Duodenal mucosa (tissue), 2 donors: ENCODE measurements at regions not wholly inside any gene's neighbourhood (a gene's known extent, or its start where the extent isn't known, plus 50 kb on each side); places are given as distances from the start of the nearest gene placed in this dataset.
"Not testable (repeated sequence)": the region's sequence is repeated elsewhere in the genome, so short reads cannot be mapped to it uniquely, and the experiment has no call there.

Experiments
- H3K27ac ChIP-seq: one replicate; pipeline ENCODE4 v1.7.0; 2013; ENCODE audit warnings: low read depth, low read length
- H3K27me3 ChIP-seq, 2 donors: one replicate each; pipeline ENCODE4 v1.7.0; 2013; ENCODE audit warnings: low read length in 2 of 2, control low read depth in 1 of 2; ENCODE audit not compliant: insufficient read depth in 2 of 2, control insufficient read depth in 1 of 2
- H3K36me3 ChIP-seq, 2 donors: one replicate each; pipeline ENCODE4 v1.7.0; 2013; ENCODE audit warnings: low read length in 2 of 2, control low read depth in 1 of 2; ENCODE audit not compliant: insufficient read depth in 2 of 2, control insufficient read depth in 1 of 2
- H3K4me1 ChIP-seq, 2 donors: one replicate each; pipeline ENCODE4 v1.7.0; 2013; ENCODE audit warnings: low read length in 2 of 2, control low read depth in 1 of 2; ENCODE audit not compliant: insufficient read depth in 2 of 2, control insufficient read depth in 1 of 2
- H3K4me3 ChIP-seq, 2 donors: one replicate each; pipeline ENCODE4 v1.7.0; 2013; ENCODE audit warnings: low read length in 2 of 2, low read depth in 1 of 2
- H3K9ac ChIP-seq, 2 donors: one replicate each; pipeline ENCODE4 v1.7.0; 2013; ENCODE audit warnings: low read length in 2 of 2, low read depth in 1 of 2
- H3K9me3 ChIP-seq, 2 donors: one replicate each; pipeline ENCODE4 v1.7.0; 2013; ENCODE audit warnings: low read length in 2 of 2, control low read depth in 1 of 2; ENCODE audit not compliant: control insufficient read depth in 1 of 2

GRCh38 chr5:104353371-104353770 lies 790.8 kb upstream of the NUDT12 start:
- Histone ChIP-seq H3K27me3 (no peaks in the 10 kb centered on the region), H3K36me3 (no peaks in the 10 kb centered on the region), H3K27ac (no peak overlapping the region)

GRCh38 chr5:104352954-104353353 lies 790.4 kb upstream of the NUDT12 start:
- H3K36me3 ChIP-seq = no peaks in the 10 kb centered on the region
- no peaks in the 10 kb centered on the region for H3K27me3 ChIP-seq
- no peak overlapping the region for H3K27ac ChIP-seq
- no peaks in the 10 kb centered on the region for H3K9me3 ChIP-seq
- no peaks in the 10 kb centered on the region for H3K4me1 ChIP-seq
- no peak overlapping the region for H3K4me3 ChIP-seq
- no peak overlapping the region for H3K9ac ChIP-seq

More at GRCh38 chr5:104353371-104353770, 790.8 kb upstream of the NUDT12 start:
- Histone ChIP-seq H3K4me1 (no peaks in the 10 kb centered on the region), H3K9me3 (no peaks in the 10 kb centered on the region), H3K9ac (no peak overlapping the region), H3K4me3 (no peak overlapping the region)

DNA sequence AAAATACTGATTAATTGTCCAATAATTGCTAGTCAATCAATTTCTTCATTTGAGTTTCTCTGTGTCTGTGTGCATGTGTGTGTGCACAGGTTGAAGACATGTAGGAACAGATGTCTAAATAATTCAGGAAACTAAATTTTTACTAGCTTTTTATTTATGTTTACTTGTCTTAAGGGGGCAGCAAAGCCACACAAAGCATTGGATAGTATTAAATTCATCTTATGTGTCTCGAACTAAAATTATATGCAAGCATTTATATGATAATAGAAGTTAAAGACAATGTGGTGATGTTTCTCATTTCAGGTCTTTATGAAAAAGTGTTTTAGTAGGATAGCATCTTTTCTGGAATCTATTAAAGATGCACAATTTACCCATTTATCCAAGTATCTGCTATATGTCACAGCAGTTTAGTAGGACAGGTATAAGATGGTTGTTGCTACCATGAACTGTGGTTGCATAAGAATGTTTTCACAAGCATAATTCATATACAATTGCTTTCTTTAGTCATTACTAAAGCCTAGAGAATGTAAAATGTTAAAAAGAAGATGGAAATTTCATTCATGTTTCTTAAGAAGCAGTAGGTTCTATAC lies 784.6 kb upstream of the NUDT12 start:
- Histone ChIP-seq H3K36me3 (no peaks in the 10 kb centered on the region), H3K27ac (no peak overlapping the region), H3K4me3 (no peak overlapping the region), H3K9ac (no peak overlapping the region), H3K27me3 (no peaks in the 10 kb centered on the region), H3K4me1 (no peaks in the 10 kb centered on the region), H3K9me3 (no peaks in the 10 kb centered on the region)

DNA sequence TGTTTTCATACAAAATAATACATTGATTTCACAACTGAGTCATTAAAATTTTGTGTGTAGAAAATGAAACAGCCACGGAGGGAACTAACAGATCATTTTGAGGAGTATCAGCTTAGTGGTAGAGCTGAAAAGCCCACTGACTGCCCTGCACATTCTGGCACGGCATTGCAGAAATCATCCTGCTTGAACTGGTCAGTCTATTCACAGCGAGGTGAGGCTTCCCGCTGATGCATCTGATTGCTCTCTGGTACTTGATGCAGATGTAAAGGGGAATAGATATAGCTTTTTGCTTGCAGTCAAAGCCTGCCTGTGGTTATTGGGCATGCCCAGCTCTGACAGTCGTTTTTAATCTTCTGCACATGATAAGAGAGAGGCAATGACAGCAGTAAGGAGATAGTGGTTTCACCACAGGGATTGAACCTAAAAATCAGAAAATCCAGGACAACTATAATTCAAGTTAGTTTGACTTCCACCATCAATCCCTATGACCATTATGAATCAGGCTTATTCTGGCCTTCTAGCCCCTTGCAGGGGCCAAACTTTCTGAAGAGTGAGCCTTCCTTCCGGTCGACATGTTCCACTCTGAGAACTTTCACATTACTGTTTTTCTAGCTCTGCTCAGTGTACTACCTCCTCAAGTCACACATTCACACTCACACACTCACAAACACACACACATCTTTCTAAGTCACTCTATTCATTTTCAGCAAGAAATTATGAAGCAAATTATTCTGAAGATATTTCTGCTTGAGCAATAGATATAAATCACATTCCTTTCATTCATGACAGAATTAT lies 782.8 kb upstream of the NUDT12 start:
- no peak overlapping the region for H3K9ac ChIP-seq
- H3K4me3 ChIP-seq = no peak overlapping the region
- H3K9me3 ChIP-seq = no peaks in the 10 kb centered on the region
- no peaks in the 10 kb centered on the region for H3K4me1 ChIP-seq
- H3K36me3 ChIP-seq = no peaks in the 10 kb centered on the region
- H3K27me3 ChIP-seq = no peaks in the 10 kb centered on the region
- no peak overlapping the region for H3K27ac ChIP-seq

GRCh38 chr5:104344809-104345208 lies 782.2 kb upstream of the NUDT12 start:
- Histone ChIP-seq H3K27me3 (no peaks in the 10 kb centered on the region), H3K9me3 (no peaks in the 10 kb centered on the region), H3K9ac (no peak overlapping the region), H3K36me3 (no peaks in the 10 kb centered on the region), H3K4me1 (no peaks in the 10 kb centered on the region), H3K4me3 (no peak overlapping the region), H3K27ac (no peak overlapping the region)

DNA sequence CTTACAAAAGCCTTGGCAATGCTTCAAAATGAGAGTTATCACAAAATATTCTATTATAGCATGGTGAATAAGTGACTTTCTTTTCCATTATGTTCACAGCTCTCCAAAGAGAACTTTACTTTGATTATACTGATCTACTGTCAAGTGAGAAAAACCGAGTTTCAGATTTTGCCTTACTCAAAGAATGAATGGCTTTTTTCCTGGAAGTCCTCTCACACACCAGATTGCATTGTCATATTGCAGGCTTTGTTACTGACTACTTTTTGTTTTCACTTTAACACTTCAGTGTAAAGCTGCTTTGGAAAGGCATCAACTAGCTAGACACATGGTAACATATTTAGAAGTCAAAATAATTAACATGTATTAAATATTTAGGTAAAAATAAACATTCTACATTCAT lies 765.2 kb upstream of the NUDT12 start:
- Histone ChIP-seq H3K4me1 (no peaks in the 10 kb centered on the region), H3K27me3 (no peaks in the 10 kb centered on the region), H3K27ac (no peak overlapping the region), H3K4me3 (no peak overlapping the region), H3K9me3 (peaks cover 0 to 7% of the 10 kb centered on the region in 2 donors), H3K9ac (no peak overlapping the region), H3K36me3 (no peaks in the 10 kb centered on the region)

GRCh38 chr5:104326966-104327365 lies 764.4 kb upstream of the NUDT12 start:
- peaks cover 0 to 7% of the 10 kb centered on the region in 2 donors for H3K9me3 ChIP-seq
- no peaks in the 10 kb centered on the region for H3K4me1 ChIP-seq
- H3K4me3 ChIP-seq = no peak overlapping the region
- no peak overlapping the region for H3K9ac ChIP-seq
- no peak overlapping the region for H3K27ac ChIP-seq
- no peaks in the 10 kb centered on the region for H3K27me3 ChIP-seq
- H3K36me3 ChIP-seq = no peaks in the 10 kb centered on the region

GRCh38 chr5:104325356-104325755 lies 762.8 kb upstream of the NUDT12 start:
- Histone ChIP-seq H3K4me3 (no peak overlapping the region), H3K9me3 (peaks cover 3 to 4% of the 10 kb centered on the region in 2 donors), H3K27ac (no peak overlapping the region), H3K4me1 (no peaks in the 10 kb centered on the region), H3K9ac (no peak overlapping the region), H3K36me3 (no peaks in the 10 kb centered on the region), H3K27me3 (no peaks in the 10 kb centered on the region)

GRCh38 chr5:104316676-104317075 lies 754.1 kb upstream of the NUDT12 start:
- H3K4me1 ChIP-seq, H3K36me3 ChIP-seq, H3K9me3 ChIP-seq, H3K4me3 ChIP-seq, H3K27me3 ChIP-seq, H3K9ac ChIP-seq, H3K27ac ChIP-seq: not testable (repeated sequence)

- H3K36me3 ChIP-seq = no peaks in the 10 kb centered on the region
- no peaks in the 10 kb centered on the region for H3K27me3 ChIP-seq
- no peak overlapping the region for H3K4me3 ChIP-seq
- H3K4me1 ChIP-seq = no peaks in the 10 kb centered on the region
- H3K27ac ChIP-seq = no peak overlapping the region
- no peak overlapping the region for H3K9ac ChIP-seq
- H3K9me3 ChIP-seq = peaks cover 2 to 3% of the 10 kb centered on the region in 2 donors
Observed at GRCh38 chr5:104312481-104312880, 749.9 kb upstream of the NUDT12 start.
